ENCODE measurements at regions not wholly inside any gene's neighbourhood (a gene's known extent, or its start where the extent isn't known, plus 50 kb on each side); places are given as distances from the start of the nearest gene placed in this dataset.

DNA sequence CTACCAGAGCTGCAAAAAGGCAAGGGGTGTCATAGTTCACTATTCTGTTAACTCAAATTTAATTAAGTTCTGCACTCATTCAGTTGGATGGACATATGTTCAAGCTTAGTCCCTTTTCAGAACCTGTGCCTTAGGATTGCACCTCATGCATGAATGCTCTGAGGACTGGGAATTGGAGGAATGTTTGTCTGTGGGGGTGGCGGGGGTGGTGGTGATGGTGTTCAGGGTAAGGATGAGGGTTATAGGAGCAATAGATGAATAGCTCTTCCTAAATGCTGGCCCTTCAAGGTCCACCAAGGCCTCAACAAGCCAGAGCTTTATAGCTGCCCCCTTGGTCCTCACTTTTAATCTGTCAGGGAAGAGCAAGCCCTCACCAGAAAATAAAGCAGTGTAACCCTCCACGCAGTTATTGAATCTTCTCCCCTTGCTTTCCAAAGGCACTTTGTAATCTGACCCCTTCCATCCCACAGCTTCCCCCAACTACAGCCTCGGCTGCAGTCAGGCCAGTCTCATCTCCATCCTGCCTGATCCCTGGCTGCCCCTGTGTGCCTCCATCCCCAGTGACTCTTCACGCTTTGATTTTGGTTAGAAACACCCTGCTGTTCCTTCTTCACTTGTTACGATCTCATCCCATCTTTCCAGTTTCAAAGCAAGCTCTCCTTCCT lies 221.6 kb upstream of the LMCD1 start:
- WGBS (ENCODE audit: low lambda C conversion rate, missing lambda C conversion rate) = 42% methylated on average over 5 of the region's 5 CpGs
- H3K79me2 ChIP-seq = no peaks in the 10 kb centered on the region
- no peaks in the 10 kb centered on the region for H3K4me1 ChIP-seq (ENCODE audit: insufficient read depth)
- TF ChIP-seq, protein P1, sequence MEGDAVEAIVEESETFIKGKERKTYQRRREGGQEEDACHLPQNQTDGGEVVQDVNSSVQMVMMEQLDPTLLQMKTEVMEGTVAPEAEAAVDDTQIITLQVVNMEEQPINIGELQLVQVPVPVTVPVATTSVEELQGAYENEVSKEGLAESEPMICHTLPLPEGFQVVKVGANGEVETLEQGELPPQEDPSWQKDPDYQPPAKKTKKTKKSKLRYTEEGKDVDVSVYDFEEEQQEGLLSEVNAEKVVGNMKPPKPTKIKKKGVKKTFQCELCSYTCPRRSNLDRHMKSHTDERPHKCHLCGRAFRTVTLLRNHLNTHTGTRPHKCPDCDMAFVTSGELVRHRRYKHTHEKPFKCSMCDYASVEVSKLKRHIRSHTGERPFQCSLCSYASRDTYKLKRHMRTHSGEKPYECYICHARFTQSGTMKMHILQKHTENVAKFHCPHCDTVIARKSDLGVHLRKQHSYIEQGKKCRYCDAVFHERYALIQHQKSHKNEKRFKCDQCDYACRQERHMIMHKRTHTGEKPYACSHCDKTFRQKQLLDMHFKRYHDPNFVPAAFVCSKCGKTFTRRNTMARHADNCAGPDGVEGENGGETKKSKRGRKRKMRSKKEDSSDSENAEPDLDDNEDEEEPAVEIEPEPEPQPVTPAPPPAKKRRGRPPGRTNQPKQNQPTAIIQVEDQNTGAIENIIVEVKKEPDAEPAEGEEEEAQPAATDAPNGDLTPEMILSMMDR (IDR thresholded peaks at IDR 0.05; ENCODE audit: poor library complexity) = no peak
- no peak for TF ChIP-seq EZH2phosphoT487 (IDR thresholded peaks at IDR 0.05; ENCODE audit: low read depth, severe bottlenecking, unreplicated experiment)
- no peak for TF ChIP-seq EZH2 (IDR thresholded peaks at IDR 0.05; ENCODE audit: borderline replicate concordance)
- H3K27me3 ChIP-seq = no peaks in the 10 kb centered on the region
- H4K20me1 ChIP-seq (ENCODE audit: insufficient read depth, poor library complexity, severe bottlenecking) = no peaks in the 10 kb centered on the region
- H2AFZ ChIP-seq = no peak overlapping the region
- no peaks in the 10 kb centered on the region for H3K9me3 ChIP-seq (ENCODE audit: low read depth)
- no peak for DNase-seq (ENCODE audit: low spot score)
- H3K4me2 ChIP-seq = no peak overlapping the region
- H3K36me3 ChIP-seq (replicated peaks; ENCODE audit: insufficient read depth, low read depth) = no peaks in the 10 kb centered on the region
- H3K9me2 ChIP-seq (replicated peaks; ENCODE audit: insufficient read depth) = no peaks in the 10 kb centered on the region
- H3K27ac ChIP-seq = no peak overlapping the region
- no peak overlapping the region for H3K4me3 ChIP-seq

- Histone ChIP-seq H3K27me3 (no peaks in the 10 kb centered on the region), H3K79me2 (no peaks in the 10 kb centered on the region), H3K27ac (no peak overlapping the region), H2AFZ (no peak overlapping the region), H3K9me3 (ENCODE audit: low read depth) (no peaks in the 10 kb centered on the region), H3K36me3 (replicated peaks; ENCODE audit: insufficient read depth, low read depth) (no peaks in the 10 kb centered on the region), H3K4me1 (ENCODE audit: insufficient read depth) (no peaks in the 10 kb centered on the region), H3K4me3 (no peak overlapping the region), H4K20me1 (ENCODE audit: insufficient read depth, poor library complexity, severe bottlenecking) (no peaks in the 10 kb centered on the region), H3K4me2 (no peak overlapping the region), H3K9me2 (replicated peaks; ENCODE audit: insufficient read depth) (no peaks in the 10 kb centered on the region)
- no peak for DNase-seq (ENCODE audit: low spot score)
- TF ChIP-seq EZH2 (IDR thresholded peaks at IDR 0.05; ENCODE audit: borderline replicate concordance) (no peak), EZH2phosphoT487 (IDR thresholded peaks at IDR 0.05; ENCODE audit: low read depth, severe bottlenecking, unreplicated experiment) (no peak)
- TF ChIP-seq, protein P1 (IDR thresholded peaks at IDR 0.05; ENCODE audit: poor library complexity) = no peak
Observed at GRCh38 chr3:8282541-8283165, 219.0 kb upstream of the LMCD1 start.

GRCh38 chr3:8283193-8283592 lies 218.4 kb upstream of the LMCD1 start:
- Histone ChIP-seq H3K4me1 (ENCODE audit: insufficient read depth) (no peaks in the 10 kb centered on the region), H3K9me2 (replicated peaks; ENCODE audit: insufficient read depth) (no peaks in the 10 kb centered on the region), H2AFZ (no peak overlapping the region), H3K36me3 (replicated peaks; ENCODE audit: insufficient read depth, low read depth) (no peaks in the 10 kb centered on the region), H3K27ac (no peak overlapping the region), H3K4me3 (no peak overlapping the region), H4K20me1 (ENCODE audit: insufficient read depth, poor library complexity, severe bottlenecking) (no peaks in the 10 kb centered on the region), H3K27me3 (no peaks in the 10 kb centered on the region), H3K9me3 (ENCODE audit: low read depth) (no peaks in the 10 kb centered on the region), H3K79me2 (no peaks in the 10 kb centered on the region), H3K4me2 (no peak overlapping the region)
- no peak for DNase-seq (ENCODE audit: low spot score)
- TF ChIP-seq, protein P1 (IDR thresholded peaks at IDR 0.05; ENCODE audit: poor library complexity) = no peak
- no peak for TF ChIP-seq EZH2phosphoT487 (IDR thresholded peaks at IDR 0.05; ENCODE audit: low read depth, severe bottlenecking, unreplicated experiment)
- TF ChIP-seq EZH2 (IDR thresholded peaks at IDR 0.05; ENCODE audit: borderline replicate concordance) = no peak
- 96% methylated on average over 1 of the region's 1 CpG for WGBS (ENCODE audit: low lambda C conversion rate, missing lambda C conversion rate)
